Astrocyte (in vitro differentiated cells and primary cell): ENCODE measurements at regions not wholly inside any gene's neighbourhood (a gene's known extent, or its start where the extent isn't known, plus 50 kb on each side); places are given as distances from the start of the nearest gene placed in this dataset.

Experiments
- DNase-seq: peaks from one replicate; pipeline ENCODE4 v3.0.0-alpha.2; 2010; ENCODE audit warnings: low read depth
- FAIRE-seq: peaks from 2 replicates; lab custom pipeline; 2011; peaks lifted over from hg19 to GRCh38; lab: Jason Lieb, UNC
- H2AFZ ChIP-seq: 2 replicates; pipeline ENCODE4 v1.6.0; 2012; ENCODE audit warnings: low read depth, low read length, inconsistent platforms
- H3K27ac ChIP-seq: 2 replicates; pipeline ENCODE4 v1.5.1; 2011; ENCODE audit warnings: low read depth, low read length, inconsistent platforms
- H3K27me3 ChIP-seq: 2 replicates; pipeline ENCODE4 v1.6.0; 2011; ENCODE audit warnings: low read length, inconsistent platforms; ENCODE audit not compliant: insufficient read depth
- H3K36me3 ChIP-seq: 2 replicates; pipeline ENCODE4 v1.5.1; 2011; ENCODE audit warnings: low read length, inconsistent platforms; ENCODE audit not compliant: insufficient read depth
- H3K4me1 ChIP-seq: 2 replicates; pipeline ENCODE4 v1.5.1; 2011; ENCODE audit warnings: low read length, inconsistent platforms; ENCODE audit not compliant: insufficient read depth
- H3K4me2 ChIP-seq: 2 replicates; pipeline ENCODE4 v1.6.0; 2012; ENCODE audit warnings: low read length, inconsistent platforms
- H3K4me3 ChIP-seq: 2 replicates; pipeline ENCODE4 v1.5.1; 2011; ENCODE audit warnings: low read depth, mild to moderate bottlenecking, low read length, inconsistent platforms; ENCODE audit not compliant: insufficient read depth
- H3K79me2 ChIP-seq: 2 replicates; pipeline ENCODE4 v1.6.0; 2012; ENCODE audit warnings: mild to moderate bottlenecking, low read length, inconsistent platforms; ENCODE audit not compliant: insufficient read depth
- H3K9ac ChIP-seq: 2 replicates; pipeline ENCODE4 v1.6.0; 2012; ENCODE audit warnings: mild to moderate bottlenecking, low read length, inconsistent platforms
- H3K9me3 ChIP-seq: 2 replicates; pipeline ENCODE4 v1.5.1; 2012; ENCODE audit warnings: low read depth, mild to moderate bottlenecking, low read length, inconsistent platforms; ENCODE audit not compliant: insufficient read depth
- H4K20me1 ChIP-seq: 2 replicates; pipeline ENCODE4 v1.6.0; 2012; ENCODE audit warnings: low read length, inconsistent platforms; ENCODE audit not compliant: insufficient read depth
- H3K27ac Mint-ChIP-seq: one replicate; pipeline ENCODE4 v1.8.0; 2021; ENCODE audit warnings: mild to moderate bottlenecking, mixed read lengths; ENCODE audit not compliant: unreplicated experiment
- H3K27me3 Mint-ChIP-seq: one replicate; pipeline ENCODE4 v1.8.0; 2021; ENCODE audit warnings: low read depth, mixed read lengths; ENCODE audit not compliant: unreplicated experiment
- H3K36me3 Mint-ChIP-seq: one replicate; pipeline ENCODE4 v1.8.0; 2021; ENCODE audit warnings: low read depth, mixed read lengths; ENCODE audit not compliant: unreplicated experiment
- H3K4me1 Mint-ChIP-seq: one replicate; pipeline ENCODE4 v1.8.0; 2021; ENCODE audit warnings: low read depth, mixed read lengths; ENCODE audit not compliant: unreplicated experiment
- H3K4me3 Mint-ChIP-seq: one replicate; pipeline ENCODE4 v1.8.0; 2021; ENCODE audit warnings: mild to moderate bottlenecking, moderate library complexity, mixed read lengths; ENCODE audit not compliant: unreplicated experiment
- H3K9me3 Mint-ChIP-seq: one replicate; pipeline ENCODE4 v1.8.0; 2021; ENCODE audit warnings: mild to moderate bottlenecking, mixed read lengths; ENCODE audit not compliant: unreplicated experiment
- EZH2 ChIP-seq: IDR thresholded peaks from 2 replicates; pipeline ENCODE4 v1.6.1; 2012; ENCODE audit warnings: mild to moderate bottlenecking, low read length, inconsistent platforms; ENCODE audit not compliant: insufficient read depth
- TF ChIP-seq, protein P1 (sequence below): IDR thresholded peaks from 2 replicates; pipeline ENCODE4 v1.5.1; 2011; ENCODE audit warnings: low read depth, mild to moderate bottlenecking, inconsistent platforms, low read length, moderate library complexity; ENCODE audit not compliant: insufficient read depth

GRCh38 chr16:5321930-5322329, 224.3 kb upstream of the EEF2KMT start:
- TF ChIP-seq, protein P1, sequence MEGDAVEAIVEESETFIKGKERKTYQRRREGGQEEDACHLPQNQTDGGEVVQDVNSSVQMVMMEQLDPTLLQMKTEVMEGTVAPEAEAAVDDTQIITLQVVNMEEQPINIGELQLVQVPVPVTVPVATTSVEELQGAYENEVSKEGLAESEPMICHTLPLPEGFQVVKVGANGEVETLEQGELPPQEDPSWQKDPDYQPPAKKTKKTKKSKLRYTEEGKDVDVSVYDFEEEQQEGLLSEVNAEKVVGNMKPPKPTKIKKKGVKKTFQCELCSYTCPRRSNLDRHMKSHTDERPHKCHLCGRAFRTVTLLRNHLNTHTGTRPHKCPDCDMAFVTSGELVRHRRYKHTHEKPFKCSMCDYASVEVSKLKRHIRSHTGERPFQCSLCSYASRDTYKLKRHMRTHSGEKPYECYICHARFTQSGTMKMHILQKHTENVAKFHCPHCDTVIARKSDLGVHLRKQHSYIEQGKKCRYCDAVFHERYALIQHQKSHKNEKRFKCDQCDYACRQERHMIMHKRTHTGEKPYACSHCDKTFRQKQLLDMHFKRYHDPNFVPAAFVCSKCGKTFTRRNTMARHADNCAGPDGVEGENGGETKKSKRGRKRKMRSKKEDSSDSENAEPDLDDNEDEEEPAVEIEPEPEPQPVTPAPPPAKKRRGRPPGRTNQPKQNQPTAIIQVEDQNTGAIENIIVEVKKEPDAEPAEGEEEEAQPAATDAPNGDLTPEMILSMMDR = no peak
- TF ChIP-seq EZH2 = no peak
- no peak for FAIRE-seq

GRCh38 chr16:5319799-5320198, 222.2 kb upstream of the EEF2KMT start:
- H3K4me1 ChIP-seq = no peaks in the 10 kb centered on the region
- no peak overlapping the region for H2AFZ ChIP-seq
- Mint-ChIP-seq H3K36me3 (no peaks in the 10 kb centered on the region), H3K9me3 (no peaks in the 10 kb centered on the region), H3K4me3 (no peak overlapping the region), H3K27me3 (peaks cover 17% of the 10 kb centered on the region), H3K27ac (no peak overlapping the region), H3K4me1 (peaks cover 20% of the 10 kb centered on the region)
- TF ChIP-seq, protein P1 = no peak
- no peak for TF ChIP-seq EZH2
- no peaks in the 10 kb centered on the region for H3K27me3 ChIP-seq
- FAIRE-seq (no peak), DNase-seq (no peak)
- no peaks in the 10 kb centered on the region for H3K79me2 ChIP-seq
- no peaks in the 10 kb centered on the region for H4K20me1 ChIP-seq
- no peak overlapping the region for H3K27ac ChIP-seq
- H3K9ac ChIP-seq = no peak overlapping the region
- peaks cover 7% of the 10 kb centered on the region for H3K9me3 ChIP-seq
- no peak overlapping the region for H3K4me3 ChIP-seq
- no peak overlapping the region for H3K4me2 ChIP-seq
- no peaks in the 10 kb centered on the region for H3K36me3 ChIP-seq

More at GRCh38 chr16:5321930-5322329, 224.3 kb upstream of the EEF2KMT start:
- peak; percentile 85 for DNase-seq
- no peak overlapping the region for H3K4me2 ChIP-seq
- no peaks in the 10 kb centered on the region for H3K27me3 ChIP-seq
- H4K20me1 ChIP-seq = no peaks in the 10 kb centered on the region
- no peak overlapping the region for H3K4me3 Mint-ChIP-seq
- no peak overlapping the region for H2AFZ ChIP-seq
- H3K9me3 ChIP-seq = peaks cover 11% of the 10 kb centered on the region
- peaks cover 10% of the 10 kb centered on the region for H3K27me3 Mint-ChIP-seq
- H3K9ac ChIP-seq = no peak overlapping the region
- no peaks in the 10 kb centered on the region for H3K9me3 Mint-ChIP-seq
- H3K4me1 ChIP-seq = no peaks in the 10 kb centered on the region
- H3K36me3 Mint-ChIP-seq = no peaks in the 10 kb centered on the region
- no peak overlapping the region for H3K27ac ChIP-seq
- no peaks in the 10 kb centered on the region for H3K36me3 ChIP-seq
- H3K79me2 ChIP-seq = no peaks in the 10 kb centered on the region
- H3K4me3 ChIP-seq = no peak overlapping the region
- H3K4me1 Mint-ChIP-seq = peaks cover 17% of the 10 kb centered on the region
- H3K27ac Mint-ChIP-seq = no peak overlapping the region

DNA sequence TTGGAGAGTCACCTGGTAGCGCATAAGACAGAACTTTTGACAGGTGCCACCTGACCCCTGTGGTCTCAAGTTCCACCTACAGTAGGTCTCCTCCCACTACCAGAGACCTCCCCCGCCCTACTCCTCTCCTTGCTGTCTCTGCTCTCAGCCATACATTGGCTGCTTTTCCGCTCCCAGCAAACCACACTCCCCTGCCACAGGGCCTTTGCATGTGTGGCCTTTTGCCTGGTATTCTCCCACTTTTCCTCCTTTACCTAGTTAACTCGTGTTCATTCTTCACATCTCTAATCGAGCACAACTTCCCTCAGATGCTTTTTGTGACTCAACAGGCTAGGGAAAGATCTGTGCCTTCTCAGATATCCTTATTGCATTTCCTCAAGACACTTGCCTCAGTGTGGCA, 218.3 kb upstream of the EEF2KMT start:
- H3K36me3 ChIP-seq = no peaks in the 10 kb centered on the region
- peaks cover 4% of the 10 kb centered on the region for H3K4me1 Mint-ChIP-seq
- peaks cover 6% of the 10 kb centered on the region for H3K9me3 ChIP-seq
- H3K9ac ChIP-seq = no peak overlapping the region
- no peaks in the 10 kb centered on the region for H3K36me3 Mint-ChIP-seq
- no peak for TF ChIP-seq EZH2
- TF ChIP-seq, protein P1 = no peak
- DNase-seq (no peak), FAIRE-seq (no peak)
- no peaks in the 10 kb centered on the region for H3K27me3 ChIP-seq
- H3K27ac ChIP-seq = no peak overlapping the region
- H3K4me1 ChIP-seq = no peaks in the 10 kb centered on the region
- no peaks in the 10 kb centered on the region for H3K9me3 Mint-ChIP-seq
- H3K4me2 ChIP-seq = no peak overlapping the region
- H3K27ac Mint-ChIP-seq = no peak overlapping the region
- H3K79me2 ChIP-seq = no peaks in the 10 kb centered on the region
- no peak overlapping the region for H3K4me3 Mint-ChIP-seq
- no peak overlapping the region for H3K4me3 ChIP-seq
- H4K20me1 ChIP-seq = no peaks in the 10 kb centered on the region
- no peak overlapping the region for H2AFZ ChIP-seq
- peaks cover 16% of the 10 kb centered on the region for H3K27me3 Mint-ChIP-seq
